Omental fat pad (tissue), 3 donors: ENCODE measurements at regions not wholly inside any gene's neighbourhood (a gene's known extent, or its start where the extent isn't known, plus 50 kb on each side); places are given as distances from the start of the nearest gene placed in this dataset.

ENCODE experiments used
- ATAC-seq: fragments of 150-250 bp; one replicate; pipeline ENCODE4 v1.9.1; 2016; ENCODE audit warnings: mild to moderate bottlenecking, moderate library complexity; ENCODE audit not compliant: low FRiP score
- DNase-seq: peaks from one replicate; pipeline ENCODE4 v3.0.0-alpha.2; 2019; ENCODE audit warnings: low spot score
- TF ChIP-seq, protein P1 (sequence below), 3 donors: fragments of 450-650 bp; IDR thresholded peaks; one replicate each; pipeline ENCODE4 v1.5.1; 2016 to 2017; ENCODE audit warnings: antibody characterized with exemption in 3 of 3, mild to moderate bottlenecking in 3 of 3, moderate library complexity in 2 of 3

GRCh38 chr11:106608677-106609076 is 409.6 kb downstream of the GUCY1A2 start:
- TF ChIP-seq, protein P1, sequence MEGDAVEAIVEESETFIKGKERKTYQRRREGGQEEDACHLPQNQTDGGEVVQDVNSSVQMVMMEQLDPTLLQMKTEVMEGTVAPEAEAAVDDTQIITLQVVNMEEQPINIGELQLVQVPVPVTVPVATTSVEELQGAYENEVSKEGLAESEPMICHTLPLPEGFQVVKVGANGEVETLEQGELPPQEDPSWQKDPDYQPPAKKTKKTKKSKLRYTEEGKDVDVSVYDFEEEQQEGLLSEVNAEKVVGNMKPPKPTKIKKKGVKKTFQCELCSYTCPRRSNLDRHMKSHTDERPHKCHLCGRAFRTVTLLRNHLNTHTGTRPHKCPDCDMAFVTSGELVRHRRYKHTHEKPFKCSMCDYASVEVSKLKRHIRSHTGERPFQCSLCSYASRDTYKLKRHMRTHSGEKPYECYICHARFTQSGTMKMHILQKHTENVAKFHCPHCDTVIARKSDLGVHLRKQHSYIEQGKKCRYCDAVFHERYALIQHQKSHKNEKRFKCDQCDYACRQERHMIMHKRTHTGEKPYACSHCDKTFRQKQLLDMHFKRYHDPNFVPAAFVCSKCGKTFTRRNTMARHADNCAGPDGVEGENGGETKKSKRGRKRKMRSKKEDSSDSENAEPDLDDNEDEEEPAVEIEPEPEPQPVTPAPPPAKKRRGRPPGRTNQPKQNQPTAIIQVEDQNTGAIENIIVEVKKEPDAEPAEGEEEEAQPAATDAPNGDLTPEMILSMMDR (IDR thresholded peaks at IDR 0.05) = no peak
- DNase-seq (no peak), ATAC-seq (no peak)

DNA sequence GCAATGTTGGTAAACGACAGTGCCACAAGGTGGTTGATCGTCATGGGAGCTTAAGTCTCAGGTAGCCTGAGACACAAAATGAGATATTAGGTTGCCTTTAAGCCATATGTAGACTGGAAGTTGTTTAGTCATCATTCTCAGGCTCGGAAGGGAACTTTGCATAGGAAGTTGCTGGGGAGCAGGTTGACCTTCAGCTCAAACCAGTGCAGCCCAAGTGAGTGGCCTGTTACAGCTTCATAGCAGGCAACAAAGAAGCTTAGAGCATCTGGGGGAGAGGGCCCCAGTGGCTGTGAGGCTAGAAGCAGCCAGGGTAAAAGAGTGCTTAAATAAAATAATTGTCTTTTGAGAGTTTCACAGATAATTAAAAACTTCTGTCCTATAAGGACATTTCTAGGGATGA is 404.0 kb downstream of the GUCY1A2 start:
- ATAC-seq (no peak), DNase-seq (no peak)
- TF ChIP-seq, protein P1 (IDR thresholded peaks at IDR 0.05) = no peak

DNA sequence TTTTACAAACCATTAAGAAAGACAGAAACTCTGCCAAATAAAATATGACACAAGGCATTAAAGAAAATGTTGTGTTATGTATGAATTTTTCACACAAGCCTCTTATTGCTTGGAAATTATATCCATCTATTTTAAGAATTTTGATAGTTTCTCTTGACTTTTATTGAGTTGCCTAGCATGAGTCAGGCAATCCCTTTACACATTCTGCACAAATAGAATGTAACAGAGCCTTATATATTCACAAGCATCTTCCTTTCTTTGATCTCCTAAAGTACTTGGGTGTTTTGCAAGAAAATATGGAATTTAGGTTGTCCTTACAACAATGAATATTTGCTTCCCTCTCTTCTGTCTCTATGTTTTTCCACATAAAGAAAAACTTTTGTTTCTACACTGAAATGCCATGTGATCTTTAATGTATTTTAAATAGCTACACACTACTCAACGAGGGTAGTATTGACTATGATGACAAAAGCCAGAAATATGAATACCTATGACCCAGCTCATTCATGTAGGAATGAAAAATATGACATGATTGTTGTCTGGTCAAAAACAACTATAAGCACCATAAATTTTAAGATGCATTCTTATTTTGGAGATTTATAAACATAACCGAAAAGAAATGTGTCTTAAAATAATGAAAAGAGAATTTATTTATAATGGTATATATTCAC is 398.8 kb downstream of the GUCY1A2 start:
- DNase-seq (no peak), ATAC-seq (no peak)
- TF ChIP-seq, protein P1 (IDR thresholded peaks at IDR 0.05) = no peak

DNA sequence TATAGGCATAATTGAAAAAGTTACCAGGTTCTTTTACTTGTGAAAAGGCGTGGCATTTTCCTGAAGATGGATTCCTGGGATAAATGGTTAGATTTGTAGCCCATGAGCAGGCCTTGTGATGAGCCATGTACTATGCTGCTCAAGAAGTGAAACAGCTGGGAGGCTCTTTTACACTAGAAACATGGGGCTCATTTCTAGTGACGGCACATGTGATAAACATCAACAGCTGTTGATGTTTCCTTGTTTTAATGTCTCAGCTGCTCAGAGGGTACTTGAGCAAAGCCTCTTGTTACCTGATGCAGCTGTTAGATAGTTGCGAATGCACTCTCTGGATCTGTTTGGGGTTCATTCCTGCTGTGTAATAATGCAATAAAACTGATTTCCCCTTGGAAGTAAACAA is 396.8 kb downstream of the GUCY1A2 start:
- DNase-seq (no peak), ATAC-seq (no peak)
- TF ChIP-seq, protein P1 (IDR thresholded peaks at IDR 0.05) = no peak
